Stimulated activated effector memory CD8-positive, alpha-beta T cell treated with anti-CD3 and anti-CD28 coated beads, Interleukin-12 subunit alpha, Interleukin-12 subunit beta, amount 100 ng/mL, for 72 hours (primary cell): ENCODE measurements at regions not wholly inside any gene's neighbourhood (a gene's known extent, or its start where the extent isn't known, plus 50 kb on each side); places are given as distances from the start of the nearest gene placed in this dataset.

ENCODE experiments used
- ATAC-seq: fragments of 150-1000 bp; cut with Tn5 transposase; 2 replicates; pipeline ENCODE4 v1.10.0; 2021
- DNase-seq, 2 donors: peaks; one replicate each; pipeline ENCODE4 v3.0.0; 2021 to 2022; ENCODE audit warnings: low spot score in 2 of 2
- H3K27ac Mint-ChIP-seq: one replicate; pipeline ENCODE4 v1.8.0; 2022; ENCODE audit warnings: mild to moderate bottlenecking, mixed read lengths
- H3K36me3 Mint-ChIP-seq: one replicate; pipeline ENCODE4 v1.8.0; 2022; ENCODE audit warnings: mild to moderate bottlenecking, mixed read lengths
- H3K4me1 Mint-ChIP-seq: one replicate; pipeline ENCODE4 v1.8.0; 2022; ENCODE audit warnings: mixed read lengths
- H3K4me3 Mint-ChIP-seq: one replicate; pipeline ENCODE4 v1.8.0; 2022; ENCODE audit warnings: mild to moderate bottlenecking, mixed read lengths
- H3K9me3 Mint-ChIP-seq: one replicate; pipeline ENCODE4 v1.8.0; 2022; ENCODE audit warnings: mixed read lengths

- H3K27ac Mint-ChIP-seq, result no peak overlapping the region
- H3K4me3 Mint-ChIP-seq, result no peak overlapping the region
- H3K9me3 Mint-ChIP-seq, result no peaks in the 10 kb centered on the region
- ATAC-seq, result no peak
- DNase-seq, result no peak
- H3K36me3 Mint-ChIP-seq, result no peaks in the 10 kb centered on the region
- no peaks in the 10 kb centered on the region for H3K4me1 Mint-ChIP-seq
Observed at GRCh38 chr2:72015266-72015665, 132.4 kb downstream of the CYP26B1 start.

GRCh38 chr2:72014831-72015230 lies 132.8 kb downstream of the CYP26B1 start:
- Mint-ChIP-seq H3K4me1 (no peaks in the 10 kb centered on the region), H3K27ac (no peak overlapping the region), H3K36me3 (no peaks in the 10 kb centered on the region), H3K4me3 (no peak overlapping the region), H3K9me3 (no peaks in the 10 kb centered on the region)
- DNase-seq (no peak), ATAC-seq (no peak)

DNA sequence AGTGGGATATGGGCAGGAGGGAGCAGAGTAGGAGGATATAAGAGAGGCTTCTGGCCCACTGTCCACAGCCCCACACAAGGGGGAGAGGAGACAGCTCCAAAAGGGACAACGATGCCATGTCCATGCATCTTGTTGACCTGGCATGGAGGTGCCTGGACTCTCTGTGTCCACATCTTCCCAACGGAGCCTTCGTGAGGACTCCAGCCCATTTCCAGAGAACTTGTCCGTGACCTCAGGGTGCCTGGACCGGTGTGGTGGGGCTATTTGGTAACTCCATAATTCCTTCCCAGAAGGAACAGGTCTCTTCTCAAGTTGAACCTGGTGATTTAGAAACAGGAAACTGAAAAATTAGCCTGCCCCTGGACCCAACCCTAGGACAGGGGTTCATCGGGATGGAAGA lies 133.9 kb downstream of the CYP26B1 start:
- Mint-ChIP-seq H3K4me3 (no peak overlapping the region), H3K4me1 (no peaks in the 10 kb centered on the region), H3K36me3 (no peaks in the 10 kb centered on the region), H3K9me3 (no peaks in the 10 kb centered on the region), H3K27ac (no peak overlapping the region)
- ATAC-seq, result no peak
- no peak for DNase-seq

DNA sequence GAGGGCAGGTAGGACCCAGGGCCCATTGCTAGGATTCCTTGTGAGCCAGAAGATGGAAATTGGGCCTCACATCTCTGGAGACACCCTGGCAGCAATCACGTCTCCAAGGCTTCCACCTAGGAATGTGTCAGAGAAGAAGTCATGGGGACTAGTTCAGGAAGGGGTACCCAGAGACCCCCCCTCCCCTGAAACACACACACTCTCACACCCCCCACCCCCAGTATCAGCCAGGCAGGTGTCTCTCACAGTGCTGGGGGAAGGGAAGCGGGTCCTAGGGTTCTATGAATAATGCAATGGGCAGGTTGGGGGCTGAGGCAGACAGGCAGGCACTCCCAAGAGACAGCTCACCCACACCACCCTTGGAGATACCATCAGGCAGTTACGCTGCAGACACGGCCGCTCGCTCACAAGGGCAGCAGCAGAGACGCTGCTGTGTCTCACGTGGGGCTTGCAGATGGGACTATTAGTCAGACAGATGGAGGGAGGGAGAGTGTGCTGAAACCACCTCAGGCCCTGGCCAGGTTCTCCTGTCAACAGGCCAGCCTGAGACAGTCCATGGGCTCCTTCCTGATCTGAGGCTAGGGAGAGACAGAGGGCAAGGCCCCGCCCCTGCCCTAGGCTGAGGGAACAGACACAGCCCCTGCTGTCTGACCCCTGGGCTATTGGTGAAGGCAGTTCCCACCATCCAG lies 134.6 kb downstream of the CYP26B1 start:
- no peaks in the 10 kb centered on the region for H3K36me3 Mint-ChIP-seq
- ATAC-seq, result peak; percentile 36
- no peaks in the 10 kb centered on the region for H3K4me1 Mint-ChIP-seq
- no peaks in the 10 kb centered on the region for H3K9me3 Mint-ChIP-seq
- DNase-seq, result no peak
- H3K4me3 Mint-ChIP-seq, result no peak overlapping the region
- H3K27ac Mint-ChIP-seq, result no peak overlapping the region

GRCh38 chr2:72011791-72012190 lies 135.9 kb downstream of the CYP26B1 start:
- Mint-ChIP-seq H3K4me1 (no peaks in the 10 kb centered on the region), H3K4me3 (no peak overlapping the region), H3K9me3 (no peaks in the 10 kb centered on the region), H3K36me3 (no peaks in the 10 kb centered on the region), H3K27ac (no peak overlapping the region)
- DNase-seq (peak in 1 of 2 donors; percentile 18), ATAC-seq (no peak)

DNA sequence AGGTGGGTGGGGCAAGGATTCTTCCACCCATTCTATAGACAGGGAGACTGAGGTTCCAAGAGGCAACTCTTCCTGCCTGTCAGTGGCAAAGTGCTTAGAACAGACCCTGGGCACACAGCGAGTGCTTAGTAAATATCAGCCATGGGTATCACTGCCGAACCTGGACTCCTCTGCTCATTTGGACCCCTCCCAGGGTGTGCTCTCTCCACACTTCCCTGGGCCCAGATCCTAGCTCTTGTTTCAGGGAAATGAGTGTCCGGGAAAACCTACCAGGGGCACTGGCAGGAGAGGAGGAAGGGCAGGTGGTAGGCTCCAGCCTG lies 136.3 kb downstream of the CYP26B1 start:
- Mint-ChIP-seq H3K4me1 (no peaks in the 10 kb centered on the region), H3K27ac (no peak overlapping the region), H3K9me3 (no peaks in the 10 kb centered on the region), H3K36me3 (no peaks in the 10 kb centered on the region), H3K4me3 (no peak overlapping the region)
- peak in 1 of 2 donors; percentile 6 for DNase-seq
- ATAC-seq, result no peak

DNA sequence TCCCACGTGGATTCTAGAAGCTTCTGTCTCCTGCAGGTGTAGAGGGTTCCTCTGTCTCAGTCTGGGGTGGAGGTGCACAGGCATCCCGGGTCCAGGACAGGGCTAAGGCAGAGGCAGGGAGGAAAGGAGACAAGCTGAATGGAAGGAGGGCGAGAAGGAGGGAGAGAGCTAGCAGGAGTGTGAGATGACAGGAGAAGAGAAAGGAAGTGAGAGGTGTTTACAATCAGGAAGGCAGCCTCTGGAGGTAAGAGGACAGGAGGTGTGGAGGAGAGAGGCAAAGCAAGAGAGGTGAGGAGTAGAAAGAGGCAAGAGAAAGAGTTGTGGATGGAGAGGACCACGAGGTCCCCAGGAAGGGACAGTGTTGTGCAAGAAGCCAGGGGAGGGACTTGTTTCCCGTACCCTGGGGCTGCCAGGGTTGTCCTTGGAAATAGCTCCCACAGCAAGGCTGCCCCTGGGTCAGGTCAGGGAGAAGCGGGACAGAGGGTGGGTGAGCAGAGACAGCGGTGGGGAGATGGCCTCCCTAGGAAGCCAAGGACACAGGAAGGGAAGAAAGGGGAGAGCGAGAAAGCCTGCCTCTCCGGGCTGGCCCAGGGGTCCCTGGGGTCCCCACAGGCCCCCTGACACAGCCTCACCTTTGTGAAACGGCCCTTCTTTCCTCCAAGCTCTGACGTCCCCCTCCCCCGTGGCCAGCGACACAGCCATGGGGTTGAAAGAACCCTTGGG lies 136.9 kb downstream of the CYP26B1 start:
- no peak for ATAC-seq
- DNase-seq, result peak in 1 of 2 donors; percentile 28
- Mint-ChIP-seq H3K9me3 (no peaks in the 10 kb centered on the region), H3K27ac (no peak overlapping the region), H3K4me1 (no peaks in the 10 kb centered on the region), H3K36me3 (no peaks in the 10 kb centered on the region), H3K4me3 (no peak overlapping the region)

- no peaks in the 10 kb centered on the region for H3K9me3 Mint-ChIP-seq
- H3K36me3 Mint-ChIP-seq, result no peaks in the 10 kb centered on the region
- H3K27ac Mint-ChIP-seq, result no peak overlapping the region
- ATAC-seq, result no peak
- H3K4me1 Mint-ChIP-seq, result no peaks in the 10 kb centered on the region
- DNase-seq, result peak in 1 of 2 donors; percentile 22
- H3K4me3 Mint-ChIP-seq, result no peak overlapping the region
Observed at GRCh38 chr2:72008608-72009007, 139.1 kb downstream of the CYP26B1 start.

DNA sequence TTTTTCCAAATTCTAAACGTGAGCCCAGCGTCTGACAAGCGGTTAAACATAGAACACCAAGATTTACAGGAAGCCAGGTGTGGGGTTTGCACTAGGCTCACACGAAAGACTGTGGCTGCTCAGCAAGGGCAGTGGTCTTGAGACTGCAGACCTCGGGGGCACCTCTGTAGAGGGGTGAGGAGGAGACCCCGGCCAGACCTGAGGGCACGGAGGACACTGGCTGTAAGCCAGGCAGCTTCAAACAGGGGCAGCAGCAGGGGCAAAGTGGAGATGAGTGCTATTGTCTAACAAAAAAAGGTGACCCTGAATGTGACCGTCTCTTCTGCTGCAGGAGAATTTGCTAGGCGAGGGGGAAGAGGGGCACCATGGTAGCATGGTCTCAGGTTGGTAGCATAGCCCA lies 140.3 kb downstream of the CYP26B1 start:
- Mint-ChIP-seq H3K4me3 (no peak overlapping the region), H3K9me3 (no peaks in the 10 kb centered on the region), H3K27ac (no peak overlapping the region), H3K36me3 (no peaks in the 10 kb centered on the region), H3K4me1 (no peaks in the 10 kb centered on the region)
- no peak for DNase-seq
- no peak for ATAC-seq

GRCh38 chr2:72006188-72006736 lies 141.4 kb downstream of the CYP26B1 start:
- Mint-ChIP-seq H3K36me3 (no peaks in the 10 kb centered on the region), H3K4me1 (no peaks in the 10 kb centered on the region), H3K27ac (no peak overlapping the region), H3K9me3 (no peaks in the 10 kb centered on the region), H3K4me3 (no peak overlapping the region)
- no peak for ATAC-seq
- no peak for DNase-seq

DNA sequence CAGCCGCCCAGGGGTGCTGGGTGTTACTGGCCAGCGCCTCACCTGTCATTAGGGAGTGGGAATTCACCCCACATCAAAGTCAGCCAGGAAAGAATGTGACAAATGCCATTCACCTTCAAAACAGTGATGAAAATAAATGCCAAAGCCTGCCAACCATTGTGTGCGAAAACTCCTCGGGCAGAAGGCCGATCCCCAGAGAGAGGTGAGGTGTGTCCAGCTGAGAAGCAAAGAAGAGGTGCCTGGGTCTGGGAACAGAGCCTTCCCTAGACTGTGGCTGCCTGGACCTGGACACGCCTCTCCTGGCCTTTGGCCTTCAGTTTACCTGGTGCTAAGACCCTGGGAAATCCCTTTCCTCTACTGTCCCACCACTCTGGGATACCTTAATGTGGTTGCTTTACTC lies 142.7 kb downstream of the CYP26B1 start:
- no peaks in the 10 kb centered on the region for H3K4me1 Mint-ChIP-seq
- no peak for DNase-seq
- ATAC-seq, result no peak
- no peak overlapping the region for H3K27ac Mint-ChIP-seq
- H3K36me3 Mint-ChIP-seq, result no peaks in the 10 kb centered on the region
- H3K4me3 Mint-ChIP-seq, result no peak overlapping the region
- H3K9me3 Mint-ChIP-seq, result peaks cover 3% of the 10 kb centered on the region

GRCh38 chr2:72004201-72004915 lies 143.3 kb downstream of the CYP26B1 start:
- Mint-ChIP-seq H3K4me1 (no peaks in the 10 kb centered on the region), H3K9me3 (peaks cover 3% of the 10 kb centered on the region), H3K4me3 (no peak overlapping the region), H3K36me3 (no peaks in the 10 kb centered on the region), H3K27ac (no peak overlapping the region)
- no peak for DNase-seq
- no peak for ATAC-seq

DNA sequence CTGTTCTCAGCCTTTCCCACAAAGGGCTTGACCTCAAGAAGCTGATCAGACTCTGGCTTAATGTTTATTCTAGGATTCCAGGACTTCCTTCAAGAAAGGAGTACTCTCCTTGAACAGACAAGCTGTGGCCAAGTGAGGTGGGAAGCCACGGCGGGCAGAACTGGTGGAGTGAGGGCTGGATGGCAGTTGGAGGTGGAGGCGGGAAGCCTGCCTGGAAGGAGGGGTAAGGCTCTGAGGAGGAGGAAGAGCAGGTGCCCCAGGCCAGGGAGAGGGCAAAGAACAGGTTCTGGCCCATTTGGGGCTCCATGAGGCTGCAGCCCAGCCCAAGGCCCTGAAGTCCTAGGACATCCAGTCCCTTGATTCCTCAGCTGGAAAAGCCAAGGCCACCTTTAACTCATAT lies 143.9 kb downstream of the CYP26B1 start:
- no peaks in the 10 kb centered on the region for H3K36me3 Mint-ChIP-seq
- DNase-seq, result peak in 1 of 2 donors; percentile 44
- H3K27ac Mint-ChIP-seq, result no peak overlapping the region
- no peak overlapping the region for H3K4me3 Mint-ChIP-seq
- H3K4me1 Mint-ChIP-seq, result no peaks in the 10 kb centered on the region
- no peak for ATAC-seq
- H3K9me3 Mint-ChIP-seq, result peaks cover 3% of the 10 kb centered on the region

DNA sequence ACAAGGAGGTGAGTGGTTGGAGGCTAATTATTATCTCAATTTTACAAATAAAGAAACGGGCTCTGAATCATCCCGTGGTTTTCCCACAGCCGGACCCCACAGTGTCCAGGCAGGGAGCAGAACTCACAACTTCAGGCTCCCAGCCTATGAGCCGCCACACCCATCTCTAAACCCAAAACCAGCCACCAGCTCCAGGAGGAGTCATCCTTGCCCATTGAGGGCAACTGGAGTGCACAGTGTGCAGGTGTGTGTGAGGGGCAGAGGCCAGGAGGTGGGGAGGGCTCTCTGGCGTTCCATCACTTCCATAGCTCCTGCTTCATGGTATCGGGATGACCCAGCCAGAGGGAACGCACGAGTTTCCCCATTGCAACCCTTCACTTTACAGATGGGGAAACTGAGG lies 144.5 kb downstream of the CYP26B1 start:
- H3K4me3 Mint-ChIP-seq, result no peak overlapping the region
- ATAC-seq, result no peak
- H3K4me1 Mint-ChIP-seq, result no peaks in the 10 kb centered on the region
- peaks cover 3% of the 10 kb centered on the region for H3K9me3 Mint-ChIP-seq
- no peak overlapping the region for H3K27ac Mint-ChIP-seq
- DNase-seq, result no peak
- H3K36me3 Mint-ChIP-seq, result no peaks in the 10 kb centered on the region

DNA sequence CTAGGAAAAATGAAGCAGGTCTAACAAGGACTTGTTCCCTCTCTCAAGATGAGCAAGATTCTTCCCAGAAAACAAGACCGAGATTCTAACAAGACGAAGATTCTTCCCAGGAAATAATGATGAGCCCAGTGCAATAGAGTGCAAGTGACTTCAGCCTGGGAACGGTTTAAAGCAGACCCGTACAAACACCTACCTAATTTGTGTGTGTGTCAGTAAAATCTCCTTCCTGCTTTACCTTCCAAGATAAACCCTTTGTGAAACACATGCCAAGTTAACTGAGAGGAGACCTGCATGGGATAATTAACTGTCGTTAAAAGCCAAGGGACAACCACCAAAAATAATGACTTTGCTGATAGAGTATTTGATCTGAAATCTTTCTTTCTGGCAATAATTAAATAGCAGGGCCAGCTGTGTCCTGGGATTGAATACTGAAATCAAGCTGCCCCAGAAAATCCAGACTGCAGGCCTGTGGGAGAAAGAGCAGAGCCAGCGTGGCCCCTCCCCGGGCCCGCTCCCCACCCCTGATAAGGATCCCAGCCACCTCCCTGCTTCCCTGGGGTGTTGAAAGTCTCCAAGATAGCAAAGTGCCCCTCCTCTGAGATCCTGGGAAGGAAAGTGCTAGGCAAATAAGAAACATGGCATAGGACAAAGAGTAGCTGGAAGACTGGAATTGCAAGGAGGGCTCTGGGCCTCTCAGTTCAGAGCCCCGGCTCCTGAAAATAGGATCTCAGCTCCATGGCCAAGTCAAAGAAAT lies 145.5 kb downstream of the CYP26B1 start:
- no peak for DNase-seq
- no peaks in the 10 kb centered on the region for H3K36me3 Mint-ChIP-seq
- no peak overlapping the region for H3K4me3 Mint-ChIP-seq

More for the DNA sequence above, 145.5 kb downstream of the CYP26B1 start:
- H3K9me3 Mint-ChIP-seq, result peaks cover 3% of the 10 kb centered on the region
- ATAC-seq, result no peak
- no peaks in the 10 kb centered on the region for H3K4me1 Mint-ChIP-seq
- no peak overlapping the region for H3K27ac Mint-ChIP-seq
